ENCODE measurements at regions not wholly inside any gene's neighbourhood (a gene's known extent, or its start where the extent isn't known, plus 50 kb on each side); places are given as distances from the start of the nearest gene placed in this dataset.

GRCh38 chr9:84411683-84412267 is 71.2 kb upstream of the SLC28A3 start:
- H3K79me2 ChIP-seq (ENCODE audit: control insufficient read depth in 1 of 2, insufficient read depth in 2 of 2, low read length in 2 of 2) = no peaks in the 10 kb centered on the region
- H2AK5ac ChIP-seq (ENCODE audit: low read depth, low read length) = no peak overlapping the region
- H3K4ac ChIP-seq (replicated peaks; ENCODE audit: insufficient read length, low read depth, low read length) = no peak overlapping the region
- no peaks in the 10 kb centered on the region for H3K79me1 ChIP-seq (ENCODE audit: low read depth, low read length)
- H2BK12ac ChIP-seq (ENCODE audit: low read depth, low read length) = no peak overlapping the region
- no peak overlapping the region for H4K5ac ChIP-seq (ENCODE audit: insufficient read length, low read depth, low read length)
- no peaks in the 10 kb centered on the region for H3K4me1 ChIP-seq (replicated peaks in 1 of 4; ENCODE audit: control insufficient read depth in 3 of 4, insufficient read depth in 4 of 4, low read length in 3 of 4)
- no peak overlapping the region for H3K4me3 ChIP-seq (ENCODE audit: extremely low read depth in 1 of 4, insufficient read depth in 2 of 4, low read depth in 3 of 4, low read length in 4 of 4)
- H2BK15ac ChIP-seq (ENCODE audit: low read length) = no peak overlapping the region
- H3K4me2 ChIP-seq (ENCODE audit: insufficient read depth in 1 of 2, low read depth in 2 of 2, low read length in 2 of 2) = no peak overlapping the region
- no peaks in the 10 kb centered on the region for H4K20me1 ChIP-seq (replicated peaks in 1 of 2; ENCODE audit: control insufficient read depth in 1 of 2, insufficient read depth in 2 of 2, low read length in 2 of 2)
- H3K23ac ChIP-seq (ENCODE audit: insufficient read length) = no peak overlapping the region
- TF ChIP-seq CHD2 (IDR thresholded peaks at IDR 0.05; ENCODE audit: low read length) (no peak), USF2 (IDR thresholded peaks at IDR 0.05; ENCODE audit: low read length) (no peak), HDAC6 (IDR thresholded peaks at IDR 0.05; ENCODE audit: low read depth, low read length) (no peak)
- H3K14ac ChIP-seq (ENCODE audit: insufficient read length) = no peak overlapping the region
- no peak overlapping the region for H3K56ac ChIP-seq (replicated peaks; ENCODE audit: insufficient read length, low read depth, low read length)
- peaks cover 7 to 9% of the 10 kb centered on the region in 2 experiments; a peak in 2 of 4 replicates for H3K9me3 ChIP-seq (ENCODE audit: insufficient read depth in 2 of 2, low read depth in 1 of 2, low read length in 1 of 2)
- H4K91ac ChIP-seq (replicated peaks; ENCODE audit: insufficient read length, low read length) = no peak overlapping the region
- FAIRE-seq = no peak
- no peak overlapping the region for H3K18ac ChIP-seq (ENCODE audit: extremely low read depth, low read length)
- H2BK5ac ChIP-seq (ENCODE audit: low read depth, low read length) = no peak overlapping the region
- H2BK120ac ChIP-seq (replicated peaks; ENCODE audit: low read depth, low read length) = no peak overlapping the region
- no peak overlapping the region for H3K27ac ChIP-seq (ENCODE audit: low read depth, low read length)
- ChIA-PET POLR2A (ENCODE audit: partially characterized antibody) (no interaction called here), CTCF (ENCODE audit: partially characterized antibody) (interaction anchor here (0.8 to 2.6 kb wide), 3 partner anchors 8 to 14 kb away, joined by 3 to 12 read pairs (median 4); no protein-coding TSS in a partner anchor)
- H3K23me2 ChIP-seq (ENCODE audit: low read depth, low read length) = no peaks in the 10 kb centered on the region
- 86% methylated on average over 6 of the region's 6 CpGs; no CpG with 5 or more reads in 1 of the 2 experiments for WGBS, 2 experiments (ENCODE audit: extremely low coverage in 1 of 2, insufficient coverage in 1 of 2, insufficient read length in 1 of 2, insufficient replicate concordance in 2 of 2, low coverage in 1 of 2, low lambda C conversion rate in 2 of 2, missing lambda C conversion rate in 1 of 2)
- H2BK20ac ChIP-seq (ENCODE audit: low read length) = no peak overlapping the region
- H3K9ac ChIP-seq (replicated peaks in 1 of 4; ENCODE audit: extremely low read depth in 1 of 4, low read depth in 3 of 4, low read length in 3 of 4) = no peak overlapping the region
- H3K27me3 ChIP-seq (replicated peaks in 1 of 4; ENCODE audit: control insufficient read depth in 3 of 4, extremely low read depth in 1 of 4, insufficient read depth in 3 of 4, low read length in 3 of 4) = no peaks in the 10 kb centered on the region
- H3K36me3 ChIP-seq (ENCODE audit: control insufficient read depth in 2 of 4, insufficient read depth in 4 of 4, low read length in 3 of 4) = peaks cover 0 to 5% (median 0%) of the 10 kb centered on the region in 4 experiments; a peak in 1 of 8 replicates
- DNase-seq (ENCODE audit: low read depth in 1 of 2, low spot score in 2 of 2) = no peak
- H4K8ac ChIP-seq (ENCODE audit: extremely low read depth, insufficient read depth, low read length) = no peak overlapping the region
- H2AFZ ChIP-seq (ENCODE audit: low read length) = no peak overlapping the region

Measured in H1 (cell line).